ENCODE measurements at regions not wholly inside any gene's neighbourhood (a gene's known extent, or its start where the extent isn't known, plus 50 kb on each side); places are given as distances from the start of the nearest gene placed in this dataset.
"Not testable (repeated sequence)": the region's sequence is repeated elsewhere in the genome, so short reads cannot be mapped to it uniquely, and the experiment has no call there.

GRCh38 chr10:109650228-109650627 lies 273.1 kb downstream of the XPNPEP1 start:
- intact Hi-C loops (cut with DNase I; ENCODE audit: low total_unique reads) = no loop called here
- Histone ChIP-seq H3K9me3 (no peaks in the 10 kb centered on the region), H3K36me3 (ENCODE audit: low read depth, missing control alignments) (no peaks in the 10 kb centered on the region), H3K4me1 (no peaks in the 10 kb centered on the region), H3K27me3 (no peaks in the 10 kb centered on the region), H3K4me3 (no peak overlapping the region), H3K27ac (no peak overlapping the region)
- WGBS, 2 donors = 94 to 96% methylated on average over 1 of the region's 1 CpG
- TF ChIP-seq POLR2A (IDR thresholded peaks at IDR 0.05) (no peak), CTCF (IDR thresholded peaks at IDR 0.05) (no peak)
- DNase-seq = no peak

GRCh38 chr10:109647627-109648026 lies 275.7 kb downstream of the XPNPEP1 start:
- intact Hi-C loops (cut with DNase I; ENCODE audit: low total_unique reads) = no loop called here

DNA sequence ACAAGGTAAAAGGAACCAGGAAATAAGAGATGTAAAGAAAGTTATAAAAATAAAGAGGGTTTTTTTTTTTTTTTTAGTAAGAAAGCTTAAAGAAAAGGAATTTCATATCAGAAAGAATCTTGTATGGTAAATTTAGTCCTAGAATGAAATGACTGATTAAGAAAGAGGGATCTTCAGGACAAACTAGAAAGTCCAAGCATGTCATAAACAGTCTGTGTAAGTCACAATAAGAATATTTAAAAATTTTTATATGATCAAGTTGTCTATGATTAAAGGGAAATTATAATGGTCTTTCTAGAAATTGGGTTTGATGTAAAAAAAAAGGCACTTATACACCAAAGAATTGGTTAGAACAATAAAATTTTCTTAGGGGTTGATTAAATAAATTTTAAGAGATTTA lies 289.5 kb downstream of the XPNPEP1 start:
- Histone ChIP-seq H3K27me3 (no peaks in the 10 kb centered on the region), H3K4me3 (no peak overlapping the region), H3K4me1 (no peaks in the 10 kb centered on the region), H3K9me3 (no peaks in the 10 kb centered on the region), H3K27ac (no peak overlapping the region), H3K36me3 (ENCODE audit: low read depth, missing control alignments) (no peaks in the 10 kb centered on the region)
- intact Hi-C loops (cut with DNase I; ENCODE audit: low total_unique reads) = no loop called here
- TF ChIP-seq POLR2A (IDR thresholded peaks at IDR 0.05) = no peak
- TF ChIP-seq CTCF (IDR thresholded peaks at IDR 0.05) = no peak
- DNase-seq = no peak

More at GRCh38 chr10:109647627-109648026, 275.7 kb downstream of the XPNPEP1 start:
- Histone ChIP-seq H3K36me3 (ENCODE audit: low read depth, missing control alignments) (no peaks in the 10 kb centered on the region), H3K27me3 (no peaks in the 10 kb centered on the region), H3K4me1 (no peaks in the 10 kb centered on the region), H3K4me3 (no peak overlapping the region), H3K27ac (no peak overlapping the region), H3K9me3 (no peaks in the 10 kb centered on the region)
- TF ChIP-seq POLR2A (IDR thresholded peaks at IDR 0.05) = no peak
- no peak for TF ChIP-seq CTCF (IDR thresholded peaks at IDR 0.05)
- WGBS, 2 donors = 74 to 75% methylated on average over 5 of the region's 5 CpGs
- DNase-seq = no peak

DNA sequence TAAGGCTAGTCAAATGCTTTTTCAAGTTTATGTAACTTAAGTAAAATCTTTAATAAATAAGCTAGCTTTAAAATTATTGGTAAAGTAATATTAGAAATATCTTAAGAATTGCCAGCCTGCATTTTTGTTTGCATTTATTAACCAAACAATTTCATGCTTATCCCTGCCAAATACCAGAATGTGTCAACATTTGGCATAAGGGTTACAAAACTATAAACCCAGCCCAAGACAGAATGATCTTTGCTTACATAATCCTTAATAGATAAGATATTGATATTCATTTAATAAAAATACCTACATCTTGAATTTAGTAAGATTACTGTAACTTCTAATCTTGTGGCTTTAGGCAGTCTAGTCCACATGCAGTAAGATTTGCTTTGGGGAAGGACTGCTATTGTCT lies 290.3 kb downstream of the XPNPEP1 start:
- H3K4me3 ChIP-seq; H3K27ac ChIP-seq; H3K4me1 ChIP-seq; H3K9me3 ChIP-seq; H3K27me3 ChIP-seq; DNase-seq; H3K36me3 ChIP-seq (ENCODE audit: low read depth, missing control alignments); intact Hi-C loops (cut with DNase I; ENCODE audit: low total_unique reads): not testable (repeated sequence)

GRCh38 chr10:109624939-109625338 lies 298.4 kb downstream of the XPNPEP1 start:
- no peak overlapping the region for H3K27ac ChIP-seq
- DNase-seq = no peak
- H3K36me3 ChIP-seq (ENCODE audit: low read depth, missing control alignments) = no peaks in the 10 kb centered on the region
- TF ChIP-seq POLR2A (IDR thresholded peaks at IDR 0.05) (no peak), CTCF (IDR thresholded peaks at IDR 0.05) (no peak)
- 72 to 74% methylated on average over 2 of the region's 2 CpGs for WGBS, 2 donors
- no peaks in the 10 kb centered on the region for H3K4me1 ChIP-seq
- H3K4me3 ChIP-seq = no peak overlapping the region
- intact Hi-C loops (cut with DNase I; ENCODE audit: low total_unique reads) = no loop called here
- H3K27me3 ChIP-seq = no peaks in the 10 kb centered on the region
- no peaks in the 10 kb centered on the region for H3K9me3 ChIP-seq

Data from testis (tissue), 2 donors.